ENCODE measurements at regions not wholly inside any gene's neighbourhood (a gene's known extent, or its start where the extent isn't known, plus 50 kb on each side); places are given as distances from the start of the nearest gene placed in this dataset.
A peak's percentile ranks its signal among the peaks of the same experiment; 100 is the strongest.

DNA sequence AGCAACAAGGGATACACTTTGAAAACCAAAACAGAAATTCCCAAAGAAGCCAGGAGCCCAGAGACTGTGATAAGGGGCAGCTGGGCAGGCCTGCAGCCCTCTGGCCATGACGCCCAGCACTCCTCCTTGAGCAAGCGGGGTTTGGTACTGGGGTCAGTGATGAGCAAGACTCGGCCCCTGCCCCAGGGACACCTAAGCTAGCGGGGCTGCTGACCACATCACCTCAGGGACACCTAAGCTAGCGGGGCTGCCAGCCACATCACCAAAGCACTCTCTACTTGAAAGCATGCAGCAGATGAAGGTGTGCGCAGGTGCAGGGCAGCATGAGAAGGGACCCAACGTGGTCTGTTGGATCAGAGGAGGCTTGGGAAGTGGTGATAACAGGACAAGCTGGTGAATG lies 108.0 kb upstream of the PPP2R2D start:
- WGBS, result 82% methylated on average over 6 of the region's 7 CpGs
- Histone ChIP-seq H3K27me3 (ENCODE audit: control insufficient read depth in 1 of 2, insufficient read depth in 1 of 2, low read length in 2 of 2) (no peaks in the 10 kb centered on the region), H3K27ac (ENCODE audit: low read length, poor library complexity, severe bottlenecking) (no peak overlapping the region), H4K91ac (ENCODE audit: low read length) (peak overlapping the region; percentile 3), H3K9ac (ENCODE audit: low read length) (no peak overlapping the region), H3K14ac (ENCODE audit: low read length in 2 of 2) (no peak overlapping the region), H3K9me3 (ENCODE audit: control insufficient read depth, low read length) (peaks cover 3% of the 10 kb centered on the region), H4K8ac (ENCODE audit: low read length) (no peak overlapping the region), H3K23ac (ENCODE audit: low read length in 2 of 2) (no peak overlapping the region), H2AFZ (ENCODE audit: low read depth, low read length) (no peak overlapping the region), H3K18ac (ENCODE audit: low read depth in 1 of 2, low read length in 2 of 2) (no peak overlapping the region), H2AK5ac (ENCODE audit: low read length, severe bottlenecking) (no peak overlapping the region), H3K4ac (ENCODE audit: low read depth in 1 of 2, low read length in 2 of 2) (no peak overlapping the region), H2BK120ac (ENCODE audit: low read depth, low read length) (no peak overlapping the region), H3K4me2 (ENCODE audit: low read length, poor library complexity, severe bottlenecking) (no peak overlapping the region), H3K4me1 (ENCODE audit: control insufficient read depth, insufficient read depth, low read depth, low read length) (no peaks in the 10 kb centered on the region), H2BK12ac (ENCODE audit: low read length in 2 of 2) (no peak overlapping the region), H3K36me3 (ENCODE audit: control insufficient read depth in 1 of 2, insufficient read depth in 2 of 2, low read depth in 1 of 2, low read length in 2 of 2) (no peaks in the 10 kb centered on the region), H3K79me1 (replicated peaks; ENCODE audit: low read length, poor library complexity, severe bottlenecking) (no peaks in the 10 kb centered on the region), H2BK15ac (ENCODE audit: low read depth, poor library complexity, severe bottlenecking) (no peak overlapping the region), H3K4me3 (ENCODE audit: insufficient read depth in 1 of 2, low read depth in 1 of 2, low read length in 2 of 2) (peak overlapping the region in 1 of 2 experiments; percentile 7), H2BK5ac (ENCODE audit: low read depth, low read length, poor library complexity, severe bottlenecking) (no peak overlapping the region)
- DNase-seq, result no peak

DNA sequence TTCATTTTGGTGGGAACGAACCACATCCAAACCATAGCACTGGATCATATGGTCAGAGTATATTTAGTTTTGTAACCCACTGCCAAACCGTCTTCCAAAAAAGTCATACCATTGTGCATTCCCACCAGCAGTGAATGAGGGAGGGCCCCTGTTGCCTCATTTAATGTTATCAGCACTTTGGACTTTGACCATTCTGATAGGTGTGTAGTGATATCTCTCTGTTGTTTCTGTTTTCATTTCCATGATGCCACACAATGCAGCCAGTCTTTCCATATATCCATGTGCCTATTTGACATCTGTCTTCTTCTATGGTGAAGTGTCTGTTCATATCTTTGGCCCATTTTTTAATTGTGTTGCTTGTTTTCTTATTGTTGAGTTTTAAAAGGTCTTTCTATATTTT lies 105.0 kb upstream of the PPP2R2D start:
- H2BK12ac ChIP-seq (ENCODE audit: low read length in 2 of 2), result no peak overlapping the region
- H2BK15ac ChIP-seq (ENCODE audit: low read depth, poor library complexity, severe bottlenecking), result no peak overlapping the region
- no peak overlapping the region for H2BK120ac ChIP-seq (ENCODE audit: low read depth, low read length)
- no peak overlapping the region for H3K4me2 ChIP-seq (ENCODE audit: low read length, poor library complexity, severe bottlenecking)
- H3K23ac ChIP-seq (ENCODE audit: low read length in 2 of 2), result no peak overlapping the region
- no peaks in the 10 kb centered on the region for H3K27me3 ChIP-seq (ENCODE audit: control insufficient read depth in 1 of 2, insufficient read depth in 1 of 2, low read length in 2 of 2)
- no peak overlapping the region for H2AFZ ChIP-seq (ENCODE audit: low read depth, low read length)
- H3K27ac ChIP-seq (ENCODE audit: low read length, poor library complexity, severe bottlenecking), result no peak overlapping the region
- no peak overlapping the region for H3K4ac ChIP-seq (ENCODE audit: low read depth in 1 of 2, low read length in 2 of 2)
- no peak overlapping the region for H2AK5ac ChIP-seq (ENCODE audit: low read length, severe bottlenecking)
- H3K18ac ChIP-seq (ENCODE audit: low read depth in 1 of 2, low read length in 2 of 2), result no peak overlapping the region
- H4K91ac ChIP-seq (ENCODE audit: low read length), result no peak overlapping the region
- H3K14ac ChIP-seq (ENCODE audit: low read length in 2 of 2), result no peak overlapping the region
- H3K79me1 ChIP-seq (replicated peaks; ENCODE audit: low read length, poor library complexity, severe bottlenecking), result no peaks in the 10 kb centered on the region
- peaks cover 19% of the 10 kb centered on the region for H3K9me3 ChIP-seq (ENCODE audit: control insufficient read depth, low read length)
- no peak overlapping the region for H2BK5ac ChIP-seq (ENCODE audit: low read depth, low read length, poor library complexity, severe bottlenecking)
- WGBS, result 70% methylated on average over 2 of the region's 2 CpGs
- H3K4me3 ChIP-seq (ENCODE audit: insufficient read depth in 1 of 2, low read depth in 1 of 2, low read length in 2 of 2), result no peak overlapping the region
- no peaks in the 10 kb centered on the region for H3K36me3 ChIP-seq (ENCODE audit: control insufficient read depth in 1 of 2, insufficient read depth in 2 of 2, low read depth in 1 of 2, low read length in 2 of 2)
- no peak overlapping the region for H4K8ac ChIP-seq (ENCODE audit: low read length)
- no peak for DNase-seq
- H3K4me1 ChIP-seq (ENCODE audit: control insufficient read depth, insufficient read depth, low read depth, low read length), result no peaks in the 10 kb centered on the region
- H3K9ac ChIP-seq (ENCODE audit: low read length), result no peak overlapping the region

DNA sequence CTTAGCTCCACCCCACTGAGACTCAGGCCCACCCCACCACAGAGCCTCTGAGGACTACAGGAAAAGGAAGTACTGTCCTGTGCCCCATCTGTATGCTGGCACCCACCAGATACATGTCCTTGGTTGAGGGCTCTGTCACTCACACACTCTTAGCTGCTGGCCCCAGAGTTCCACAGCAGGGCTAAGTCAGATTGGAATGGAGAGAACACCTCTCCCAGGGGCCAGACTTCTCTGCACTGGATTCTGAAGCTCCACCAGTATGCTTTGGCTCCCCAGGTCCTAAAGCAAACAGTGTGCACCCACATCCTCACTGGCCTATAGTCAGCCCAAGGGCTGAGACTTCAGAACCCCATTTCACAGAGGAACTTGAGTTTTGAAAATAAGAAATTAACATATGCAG lies 103.2 kb upstream of the PPP2R2D start:
- no peaks in the 10 kb centered on the region for H3K27me3 ChIP-seq (ENCODE audit: control insufficient read depth in 1 of 2, insufficient read depth in 1 of 2, low read length in 2 of 2)
- no peaks in the 10 kb centered on the region for H3K79me1 ChIP-seq (replicated peaks; ENCODE audit: low read length, poor library complexity, severe bottlenecking)
- no peak overlapping the region for H2BK5ac ChIP-seq (ENCODE audit: low read depth, low read length, poor library complexity, severe bottlenecking)
- no peak overlapping the region for H2AK5ac ChIP-seq (ENCODE audit: low read length, severe bottlenecking)
- DNase-seq, result no peak
- no peak overlapping the region for H3K4me3 ChIP-seq (ENCODE audit: insufficient read depth in 1 of 2, low read depth in 1 of 2, low read length in 2 of 2)
- no peak overlapping the region for H3K14ac ChIP-seq (ENCODE audit: low read length in 2 of 2)
- H3K27ac ChIP-seq (ENCODE audit: low read length, poor library complexity, severe bottlenecking), result no peak overlapping the region
- no peak overlapping the region for H2BK12ac ChIP-seq (ENCODE audit: low read length in 2 of 2)
- H4K91ac ChIP-seq (ENCODE audit: low read length), result no peak overlapping the region
- H3K4ac ChIP-seq (ENCODE audit: low read depth in 1 of 2, low read length in 2 of 2), result no peak overlapping the region
- no peaks in the 10 kb centered on the region for H3K36me3 ChIP-seq (ENCODE audit: control insufficient read depth in 1 of 2, insufficient read depth in 2 of 2, low read depth in 1 of 2, low read length in 2 of 2)
- H4K8ac ChIP-seq (ENCODE audit: low read length), result no peak overlapping the region
- no peak overlapping the region for H3K23ac ChIP-seq (ENCODE audit: low read length in 2 of 2)
- no peak overlapping the region for H2BK120ac ChIP-seq (ENCODE audit: low read depth, low read length)
- H3K18ac ChIP-seq (ENCODE audit: low read depth in 1 of 2, low read length in 2 of 2), result no peak overlapping the region
- no peaks in the 10 kb centered on the region for H3K4me1 ChIP-seq (ENCODE audit: control insufficient read depth, insufficient read depth, low read depth, low read length)
- H3K9ac ChIP-seq (ENCODE audit: low read length), result no peak overlapping the region
- peaks cover 19% of the 10 kb centered on the region for H3K9me3 ChIP-seq (ENCODE audit: control insufficient read depth, low read length)
- no peak overlapping the region for H2BK15ac ChIP-seq (ENCODE audit: low read depth, poor library complexity, severe bottlenecking)
- no peak overlapping the region for H3K4me2 ChIP-seq (ENCODE audit: low read length, poor library complexity, severe bottlenecking)
- no peak overlapping the region for H2AFZ ChIP-seq (ENCODE audit: low read depth, low read length)

DNA sequence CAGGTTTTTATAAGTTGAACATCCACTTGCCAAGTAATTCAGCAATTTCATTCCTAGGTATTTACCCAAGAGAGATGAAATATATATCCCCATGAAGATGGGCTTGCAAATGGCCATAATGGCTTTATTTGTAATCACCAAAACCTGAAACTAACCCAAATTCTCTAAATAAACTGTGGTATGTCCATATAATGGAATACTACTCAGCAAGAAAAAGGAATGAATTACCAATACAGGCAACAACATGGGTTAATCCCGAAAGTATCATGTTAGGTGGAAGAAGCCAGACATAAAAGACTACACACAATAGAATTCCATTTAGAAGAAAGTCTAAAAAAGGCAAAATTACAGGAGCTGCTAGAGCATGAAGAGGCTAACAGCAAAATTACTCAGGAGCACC lies 101.4 kb upstream of the PPP2R2D start:
- Histone ChIP-seq H3K4me2 (ENCODE audit: low read length, poor library complexity, severe bottlenecking) (no peak overlapping the region), H2AFZ (ENCODE audit: low read depth, low read length) (no peak overlapping the region), H3K14ac (ENCODE audit: low read length in 2 of 2) (no peak overlapping the region), H4K8ac (ENCODE audit: low read length) (no peak overlapping the region), H3K79me1 (replicated peaks; ENCODE audit: low read length, poor library complexity, severe bottlenecking) (no peaks in the 10 kb centered on the region), H2AK5ac (ENCODE audit: low read length, severe bottlenecking) (no peak overlapping the region), H3K4me3 (ENCODE audit: insufficient read depth in 1 of 2, low read depth in 1 of 2, low read length in 2 of 2) (no peak overlapping the region), H4K91ac (ENCODE audit: low read length) (no peak overlapping the region), H3K4ac (ENCODE audit: low read depth in 1 of 2, low read length in 2 of 2) (no peak overlapping the region), H3K4me1 (ENCODE audit: control insufficient read depth, insufficient read depth, low read depth, low read length) (no peaks in the 10 kb centered on the region), H3K27me3 (ENCODE audit: control insufficient read depth in 1 of 2, insufficient read depth in 1 of 2, low read length in 2 of 2) (no peaks in the 10 kb centered on the region), H2BK120ac (ENCODE audit: low read depth, low read length) (no peak overlapping the region), H2BK15ac (ENCODE audit: low read depth, poor library complexity, severe bottlenecking) (no peak overlapping the region), H2BK12ac (ENCODE audit: low read length in 2 of 2) (no peak overlapping the region), H3K23ac (ENCODE audit: low read length in 2 of 2) (no peak overlapping the region), H3K36me3 (ENCODE audit: control insufficient read depth in 1 of 2, insufficient read depth in 2 of 2, low read depth in 1 of 2, low read length in 2 of 2) (no peaks in the 10 kb centered on the region), H3K9me3 (ENCODE audit: control insufficient read depth, low read length) (peaks cover 19% of the 10 kb centered on the region), H3K9ac (ENCODE audit: low read length) (no peak overlapping the region), H3K27ac (ENCODE audit: low read length, poor library complexity, severe bottlenecking) (no peak overlapping the region), H3K18ac (ENCODE audit: low read depth in 1 of 2, low read length in 2 of 2) (no peak overlapping the region), H2BK5ac (ENCODE audit: low read depth, low read length, poor library complexity, severe bottlenecking) (no peak overlapping the region)
- no CpG with 5 or more reads among the region's 1 CpG for WGBS
- no peak for DNase-seq
